ENCODE measurements at regions not wholly inside any gene's neighbourhood (a gene's known extent, or its start where the extent isn't known, plus 50 kb on each side); places are given as distances from the start of the nearest gene placed in this dataset.

GRCh38 chr2:129255610-129256313 lies 723.7 kb upstream of the RAB6C start:
- no peak for TF ChIP-seq CTCF (IDR thresholded peaks at IDR 0.05)
- no peak for TF ChIP-seq POLR2AphosphoS5 (IDR thresholded peaks at IDR 0.05)

Data from prostate gland (tissue), 2 donors.